K562 (cell line): ENCODE measurements at regions not wholly inside any gene's neighbourhood (a gene's known extent, or its start where the extent isn't known, plus 50 kb on each side); places are given as distances from the start of the nearest gene placed in this dataset.

ENCODE experiments used
- EZH2 ChIP-seq: IDR thresholded peaks from 2 replicates; pipeline ENCODE4 v1.6.1; 2012; ENCODE audit warnings: low read depth, mild to moderate bottlenecking, inconsistent platforms, low read length, borderline replicate concordance
- FOXP1 ChIP-seq: sonication (generic); formaldehyde crosslinking; IDR thresholded peaks from 2 replicates; pipeline ENCODE4 v1.8.0; 2022; ENCODE audit warnings: mild to moderate bottlenecking, missing genetic modification reagents
- PHF8 ChIP-seq: fragments of 200-600 bp; sonication (generic); IDR thresholded peaks from 2 replicates; pipeline ENCODE4 v1.6.1; 2012; ENCODE audit warnings: mixed run types, mild to moderate bottlenecking, inconsistent platforms, low read length, moderate library complexity, borderline replicate concordance
- PRPF4 ChIP-seq: fragments of 200-400 bp; formaldehyde crosslinking; IDR thresholded peaks from one replicate; pipeline ENCODE4 v1.6.1; 2017; ENCODE audit warnings: low read length, low read depth, mild to moderate bottlenecking; ENCODE audit not compliant: insufficient read depth, poor library complexity, severe bottlenecking
- SP1 ChIP-seq: sonication (generic); formaldehyde crosslinking; IDR thresholded peaks from 2 replicates; pipeline ENCODE4 v1.8.1; 2022; ENCODE audit warnings: mild to moderate bottlenecking, missing genetic modification reagents
- YY1 ChIP-seq, 3 experiments: IDR thresholded peaks; 2 replicates each; pipeline ENCODE4 v1.6.1; 2011; ENCODE audit warnings: low read length in 2 of 3, mild to moderate bottlenecking in 2 of 3, moderate library complexity in 2 of 3, borderline replicate concordance in 1 of 3, control low read depth in 1 of 3, low read depth in 1 of 3; ENCODE audit not compliant: insufficient read depth in 3 of 3, insufficient replicate concordance in 2 of 3, control insufficient read depth in 1 of 3, insufficient read length in 1 of 3; ENCODE audit errors: extremely low read depth in 1 of 3
- TF ChIP-seq, protein P1 (sequence below), 2 experiments: fragments of 450-650 bp in 1 of 2; sonication (generic) in 1 of 2; formaldehyde crosslinking in 1 of 2; IDR thresholded peaks in 1 of 2; conservative IDR thresholded peaks in 1 of 2; 2 replicates each; pipeline versions ENCODE4 v1.6.1 to v1.8.1; 2016 to 2023; ENCODE audit warnings: mild to moderate bottlenecking in 2 of 2, moderate library complexity in 2 of 2, inconsistent platforms in 1 of 2, missing genetic modification reagents in 1 of 2
- TF ChIP-seq, protein P2 (sequence below): sonication (generic); formaldehyde crosslinking; IDR thresholded peaks from 2 replicates; pipeline ENCODE4 v1.5.0; 2020; ENCODE audit warnings: missing genetic modification reagents
- TF ChIP-seq, protein P3 (sequence below), 2 experiments: fragments of 450-650 bp; formaldehyde crosslinking in 1 of 2; IDR thresholded peaks; 2 replicates each; pipeline versions ENCODE4 v1.4.0 to v1.6.1; 2014 to 2020; ENCODE audit warnings: mild to moderate bottlenecking in 2 of 2, borderline replicate concordance in 1 of 2, low read depth in 1 of 2

DNA sequence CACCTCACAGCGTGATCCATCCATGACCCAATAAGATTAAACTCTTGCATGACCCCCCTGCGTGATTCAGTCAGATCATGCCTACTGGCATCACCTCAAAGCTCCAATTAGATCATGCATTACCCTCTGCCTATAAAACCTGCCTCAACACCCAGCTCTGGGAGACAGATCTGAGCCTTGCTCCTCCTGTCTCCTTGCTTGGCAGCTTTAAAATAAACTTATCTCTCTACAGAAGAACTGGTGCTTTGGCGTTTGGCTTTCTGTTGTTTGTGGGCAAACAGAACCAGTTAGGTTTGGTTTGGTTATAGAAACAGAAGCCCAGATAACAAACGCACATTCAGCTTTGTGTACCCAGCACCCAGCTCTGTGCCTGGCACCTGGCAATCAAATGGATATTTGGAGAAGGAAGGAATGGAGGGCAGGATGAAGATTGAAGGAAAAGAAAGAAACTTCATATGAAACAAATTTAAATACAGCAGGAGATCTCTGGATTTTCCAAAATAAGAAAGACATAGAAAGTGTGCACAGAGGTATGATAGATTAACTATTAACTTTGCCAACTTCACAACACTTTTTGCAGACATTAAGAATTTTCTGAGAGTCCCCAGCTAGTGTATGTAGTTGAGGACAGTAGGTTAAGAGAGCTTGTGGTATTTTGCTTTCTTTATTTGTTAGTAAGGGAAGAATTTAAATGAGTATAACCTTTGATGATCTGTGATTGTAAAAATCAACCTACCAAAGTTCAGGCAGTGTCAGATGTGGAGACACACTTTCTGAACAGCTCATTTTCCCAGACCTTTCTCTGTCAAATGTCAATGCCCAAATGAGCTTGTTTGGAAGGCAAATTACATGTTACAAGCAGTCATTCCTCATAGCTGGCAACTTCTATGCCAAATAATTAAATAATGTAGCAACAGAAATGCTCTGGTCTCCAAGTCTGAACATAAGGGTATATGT is 102.1 kb upstream of the ASTN2 start:
- no peak for TF ChIP-seq PRPF4
- TF ChIP-seq, protein P1, sequence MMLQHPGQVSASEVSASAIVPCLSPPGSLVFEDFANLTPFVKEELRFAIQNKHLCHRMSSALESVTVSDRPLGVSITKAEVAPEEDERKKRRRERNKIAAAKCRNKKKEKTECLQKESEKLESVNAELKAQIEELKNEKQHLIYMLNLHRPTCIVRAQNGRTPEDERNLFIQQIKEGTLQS (IDR thresholded peaks at IDR 0.05): no peak
- TF ChIP-seq, protein P1 (CRISPR knock-in tag; conservative IDR thresholded peaks at IDR 0.05): no peak
- no peak for TF ChIP-seq SP1 (CRISPR knock-in tag)
- TF ChIP-seq EZH2: no peak
- TF ChIP-seq PHF8: no peak
- TF ChIP-seq YY1 (IDR thresholded peaks at IDR 0.05; ENCODE audit: borderline replicate concordance in 1 of 3, control insufficient read depth in 1 of 3, extremely low read depth in 1 of 3, insufficient read depth in 3 of 3, insufficient read length in 1 of 3, insufficient replicate concordance in 2 of 3, low read depth in 1 of 3, low read length in 2 of 3): no peak
- TF ChIP-seq, protein P2, sequence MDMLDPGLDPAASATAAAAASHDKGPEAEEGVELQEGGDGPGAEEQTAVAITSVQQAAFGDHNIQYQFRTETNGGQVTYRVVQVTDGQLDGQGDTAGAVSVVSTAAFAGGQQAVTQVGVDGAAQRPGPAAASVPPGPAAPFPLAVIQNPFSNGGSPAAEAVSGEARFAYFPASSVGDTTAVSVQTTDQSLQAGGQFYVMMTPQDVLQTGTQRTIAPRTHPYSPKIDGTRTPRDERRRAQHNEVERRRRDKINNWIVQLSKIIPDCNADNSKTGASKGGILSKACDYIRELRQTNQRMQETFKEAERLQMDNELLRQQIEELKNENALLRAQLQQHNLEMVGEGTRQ (CRISPR knock-in tag): no peak
- TF ChIP-seq FOXP1 (CRISPR knock-in tag): no peak
- TF ChIP-seq, protein P3, sequence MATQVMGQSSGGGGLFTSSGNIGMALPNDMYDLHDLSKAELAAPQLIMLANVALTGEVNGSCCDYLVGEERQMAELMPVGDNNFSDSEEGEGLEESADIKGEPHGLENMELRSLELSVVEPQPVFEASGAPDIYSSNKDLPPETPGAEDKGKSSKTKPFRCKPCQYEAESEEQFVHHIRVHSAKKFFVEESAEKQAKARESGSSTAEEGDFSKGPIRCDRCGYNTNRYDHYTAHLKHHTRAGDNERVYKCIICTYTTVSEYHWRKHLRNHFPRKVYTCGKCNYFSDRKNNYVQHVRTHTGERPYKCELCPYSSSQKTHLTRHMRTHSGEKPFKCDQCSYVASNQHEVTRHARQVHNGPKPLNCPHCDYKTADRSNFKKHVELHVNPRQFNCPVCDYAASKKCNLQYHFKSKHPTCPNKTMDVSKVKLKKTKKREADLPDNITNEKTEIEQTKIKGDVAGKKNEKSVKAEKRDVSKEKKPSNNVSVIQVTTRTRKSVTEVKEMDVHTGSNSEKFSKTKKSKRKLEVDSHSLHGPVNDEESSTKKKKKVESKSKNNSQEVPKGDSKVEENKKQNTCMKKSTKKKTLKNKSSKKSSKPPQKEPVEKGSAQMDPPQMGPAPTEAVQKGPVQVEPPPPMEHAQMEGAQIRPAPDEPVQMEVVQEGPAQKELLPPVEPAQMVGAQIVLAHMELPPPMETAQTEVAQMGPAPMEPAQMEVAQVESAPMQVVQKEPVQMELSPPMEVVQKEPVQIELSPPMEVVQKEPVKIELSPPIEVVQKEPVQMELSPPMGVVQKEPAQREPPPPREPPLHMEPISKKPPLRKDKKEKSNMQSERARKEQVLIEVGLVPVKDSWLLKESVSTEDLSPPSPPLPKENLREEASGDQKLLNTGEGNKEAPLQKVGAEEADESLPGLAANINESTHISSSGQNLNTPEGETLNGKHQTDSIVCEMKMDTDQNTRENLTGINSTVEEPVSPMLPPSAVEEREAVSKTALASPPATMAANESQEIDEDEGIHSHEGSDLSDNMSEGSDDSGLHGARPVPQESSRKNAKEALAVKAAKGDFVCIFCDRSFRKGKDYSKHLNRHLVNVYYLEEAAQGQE (IDR thresholded peaks at IDR 0.05; ENCODE audit: borderline replicate concordance): no peak
- TF ChIP-seq, protein P3 (CRISPR knock-in tag; IDR thresholded peaks at IDR 0.05; ENCODE audit: low read depth): no peak
